PC-3 (cell line): ENCODE measurements at regions not wholly inside any gene's neighbourhood (a gene's known extent, or its start where the extent isn't known, plus 50 kb on each side); places are given as distances from the start of the nearest gene placed in this dataset.

ENCODE experiments used
- ATAC-seq: fragments of 200-7000 bp; cut with Tn5 transposase; 2 replicates; pipeline ENCODE4 v1.9.1; 2020; ENCODE audit warnings: mild to moderate bottlenecking, moderate library complexity
- BruUV-seq: library from RNA; stranded (reverse); fragments of 400-500 nt; replicated peaks from 2 replicates; lab custom pipeline; 2021; lab: Mats Ljungman, UMichigan
- CTCF ChIA-PET: fragments of 300-600 bp; sonication (Branson Sonifier 250); formaldehyde crosslinking; loops from one replicate; lab custom pipeline; 2022; ENCODE audit warnings: antibody characterized with exemption; lab: Charles Lee
- POLR2A ChIA-PET: fragments of 300-600 bp; sonication (Branson Sonifier 250); formaldehyde crosslinking; loops from one replicate; lab custom pipeline; 2022; ENCODE audit warnings: antibody characterized with exemption; ENCODE audit not compliant: unreplicated experiment; lab: Charles Lee
- DNase-seq: peaks from one replicate; pipeline ENCODE4 v3.0.0-alpha.2; 2015
- H2AFZ ChIP-seq: fragments of 300-600 bp; sonication (generic); 2 replicates; pipeline ENCODE4 v1.6.0; 2016; ENCODE audit warnings: antibody characterized with exemption, low read length
- H3F3A ChIP-seq: fragments of 300-600 bp; sonication (generic); one replicate; pipeline ENCODE4 v1.6.0; 2017; ENCODE audit warnings: antibody characterized with exemption, low read length, control low read depth, mild to moderate bottlenecking; ENCODE audit not compliant: unreplicated experiment
- H3K27ac ChIP-seq: fragments of 300-600 bp; sonication (generic); 2 replicates; pipeline ENCODE4 v1.5.1; 2016; ENCODE audit warnings: mild to moderate bottlenecking, low read length
- H3K27me3 ChIP-seq: fragments of 300-600 bp; sonication (generic); 2 replicates; pipeline ENCODE4 v1.6.1; 2016; ENCODE audit warnings: low read length, mixed read lengths
- H3K36me3 ChIP-seq: fragments of 300-600 bp; sonication (generic); 2 replicates; pipeline ENCODE4 v1.6.1; 2016; ENCODE audit warnings: low read depth, mixed run types, low read length, mixed read lengths
- H3K4me1 ChIP-seq: fragments of 300-600 bp; sonication (generic); 2 replicates; pipeline ENCODE4 v1.5.1; 2016; ENCODE audit warnings: low read length; ENCODE audit not compliant: insufficient read depth
- H3K4me2 ChIP-seq: fragments of 300-600 bp; sonication (generic); 2 replicates; pipeline ENCODE4 v1.6.0; 2016; ENCODE audit warnings: low read length
- H3K4me3 ChIP-seq: fragments of 300-600 bp; sonication (generic); 2 replicates; pipeline ENCODE4 v1.5.1; 2016; ENCODE audit warnings: mild to moderate bottlenecking, low read length, mixed read lengths
- H3K79me2 ChIP-seq: fragments of 300-600 bp; sonication (generic); 2 replicates; pipeline ENCODE4 v1.6.1; 2017; ENCODE audit warnings: low read length, mixed read lengths
- H3K9ac ChIP-seq: fragments of 300-600 bp; sonication (generic); 2 replicates; pipeline ENCODE4 v1.6.0; 2016; ENCODE audit warnings: mild to moderate bottlenecking, low read length
- H3K9me2 ChIP-seq: fragments of 300-600 bp; sonication (generic); replicated peaks from 2 replicates; pipeline ENCODE4 v1.6.1; 2016; ENCODE audit warnings: mixed run types, low read length, mixed read lengths
- H3K9me3 ChIP-seq: fragments of 300-600 bp; sonication (generic); 2 replicates; pipeline ENCODE4 v1.6.1; 2016; ENCODE audit warnings: low read length, mixed read lengths
- H4K20me1 ChIP-seq: fragments of 300-600 bp; sonication (generic); 2 replicates; pipeline ENCODE4 v1.6.1; 2016; ENCODE audit warnings: low read length, mixed read lengths
- CTCF ChIP-seq: fragments of 300-600 bp; sonication (generic); conservative IDR thresholded peaks from 2 replicates; pipeline ENCODE4 v1.5.1; 2017; ENCODE audit warnings: antibody characterized with exemption, low read depth, mild to moderate bottlenecking, low read length
- EZH2 ChIP-seq: fragments of 300-600 bp; sonication (generic); IDR thresholded peaks from one replicate; pipeline ENCODE4 v1.6.1; 2017; ENCODE audit warnings: antibody characterized with exemption, mild to moderate bottlenecking, low read length; ENCODE audit not compliant: unreplicated experiment
- EZH2phosphoT487 ChIP-seq: fragments of 300-600 bp; sonication (generic); IDR thresholded peaks from 2 replicates; pipeline ENCODE4 v1.6.1; 2018; ENCODE audit warnings: mild to moderate bottlenecking, antibody characterized with exemption, low read length, borderline replicate concordance
- intact Hi-C: fragments of 100-400 bp; cut with micrococcal nuclease; formaldehyde crosslinking; loops from 2 replicates; pipeline ENCODE4 v1.9.0; 2023

- Histone ChIP-seq H3K27me3 (peaks cover 90% of the 10 kb centered on the region), H3F3A (no peaks in the 10 kb centered on the region), H3K9ac (no peak overlapping the region), H3K36me3 (no peaks in the 10 kb centered on the region), H3K9me3 (no peaks in the 10 kb centered on the region), H2AFZ (no peak overlapping the region), H3K27ac (no peak overlapping the region), H3K4me2 (peak overlapping the region; percentile 82; the same call in 1 of the 2 replicates), H3K4me1 (peaks cover 9% of the 10 kb centered on the region; the same call in 1 of the 2 replicates), H3K9me2 (no peaks in the 10 kb centered on the region), H3K79me2 (no peaks in the 10 kb centered on the region), H3K4me3 (peak overlapping the region; percentile 33; the same call in 1 of the 2 replicates), H4K20me1 (no peaks in the 10 kb centered on the region)
- POLR2A ChIA-PET = no interaction called here
- no peak for DNase-seq
- no peak for ATAC-seq
- intact Hi-C loops = loop anchor here (5.0 kb wide), 1 partner anchor 1816 kb away; no protein-coding TSS in a partner anchor
- no peak for TF ChIP-seq CTCF
- TF ChIP-seq EZH2phosphoT487 = no peak
- no peak for TF ChIP-seq EZH2
- BruUV-seq = no TSS peak
- CTCF ChIA-PET = no interaction called here
These were observed 130.5 kb upstream of the C11orf58 start for GRCh38 chr11:16607675-16608644.

- Histone ChIP-seq H3K4me1 (peaks cover 8% of the 10 kb centered on the region; the same call in 1 of the 2 replicates), H3K27me3 (peaks cover 86% of the 10 kb centered on the region), H3K9me3 (no peaks in the 10 kb centered on the region), H3K9me2 (no peaks in the 10 kb centered on the region), H3K36me3 (no peaks in the 10 kb centered on the region), H3K4me3 (peak overlapping the region; percentile 33; the same call in 1 of the 2 replicates), H3K27ac (no peak overlapping the region), H3K9ac (no peak overlapping the region), H3K4me2 (peak overlapping the region; percentile 82; the same call in 1 of the 2 replicates), H3K79me2 (no peaks in the 10 kb centered on the region), H4K20me1 (no peaks in the 10 kb centered on the region), H3F3A (no peaks in the 10 kb centered on the region), H2AFZ (0 out of 2 replicates have a peak overlapping the region, but pooled peaks have one; percentile 26)
- TF ChIP-seq EZH2 (peak; percentile 85), EZH2phosphoT487 (peak; percentile 74), CTCF (no peak)
- ATAC-seq = no peak
- no peak for DNase-seq
- POLR2A ChIA-PET = no interaction called here
- intact Hi-C loops = loop anchor here (1.0 to 5.0 kb wide), 2 partner anchors 1699 to 1815 kb away; no protein-coding TSS in a partner anchor
- CTCF ChIA-PET = no interaction called here
- BruUV-seq = no TSS peak
These were observed 131.4 kb upstream of the C11orf58 start for GRCh38 chr11:16606784-16607674.
